GM12875 (cell line): ENCODE measurements at regions not wholly inside any gene's neighbourhood (a gene's known extent, or its start where the extent isn't known, plus 50 kb on each side); places are given as distances from the start of the nearest gene placed in this dataset.

Source experiments
- H3K4me3 ChIP-seq: one replicate; pipeline ENCODE4 v1.5.1; 2011; ENCODE audit warnings: low read depth, low read length, control low read depth
- CTCF ChIP-seq: IDR thresholded peaks from 2 replicates; pipeline ENCODE4 v1.5.1; 2011; ENCODE audit warnings: low read depth, mild to moderate bottlenecking, control low read depth, inconsistent platforms, low read length, moderate library complexity, borderline replicate concordance; ENCODE audit not compliant: insufficient read depth

- H3K4me3 ChIP-seq = no peak overlapping the region
- TF ChIP-seq CTCF = no peak
These were observed 1572.8 kb upstream of the PIK3C3 start for GRCh38 chr18:40382197-40382596.

- TF ChIP-seq CTCF = no peak
- H3K4me3 ChIP-seq = no peak overlapping the region
These were observed 1574.2 kb upstream of the PIK3C3 start for GRCh38 chr18:40380686-40381439.

- no peak for TF ChIP-seq CTCF
These were observed 1579.2 kb upstream of the PIK3C3 start for GRCh38 chr18:40375837-40376236.

GRCh38 chr18:40371673-40372072 is 1583.4 kb upstream of the PIK3C3 start:
- no peak for TF ChIP-seq CTCF
- H3K4me3 ChIP-seq = no peak overlapping the region

More at GRCh38 chr18:40375837-40376236, 1579.2 kb upstream of the PIK3C3 start:
- no peak overlapping the region for H3K4me3 ChIP-seq

- no peak for TF ChIP-seq CTCF
- no peak overlapping the region for H3K4me3 ChIP-seq
These were observed 1587.5 kb upstream of the PIK3C3 start for GRCh38 chr18:40367576-40367975.

- H3K4me3 ChIP-seq = no peak overlapping the region
- no peak for TF ChIP-seq CTCF
These were observed 1588.5 kb upstream of the PIK3C3 start for GRCh38 chr18:40366521-40366920.

- no peak overlapping the region for H3K4me3 ChIP-seq
- TF ChIP-seq CTCF = no peak
These were observed 1589.5 kb upstream of the PIK3C3 start for GRCh38 chr18:40365526-40365925.
